ENCODE measurements at regions not wholly inside any gene's neighbourhood (a gene's known extent, or its start where the extent isn't known, plus 50 kb on each side); places are given as distances from the start of the nearest gene placed in this dataset.
"Not testable (repeated sequence)": the region's sequence is repeated elsewhere in the genome, so short reads cannot be mapped to it uniquely, and the experiment has no call there.

GRCh38 chr22:49519117-49519737 is 308.4 kb downstream of the BRD1 start:
- DNase-seq, result no peak

GRCh38 chr22:49518436-49518970 is 309.2 kb downstream of the BRD1 start:
- DNase-seq, result no peak

GRCh38 chr22:49517667-49518185 is 309.9 kb downstream of the BRD1 start:
- DNase-seq, result no peak

DNA sequence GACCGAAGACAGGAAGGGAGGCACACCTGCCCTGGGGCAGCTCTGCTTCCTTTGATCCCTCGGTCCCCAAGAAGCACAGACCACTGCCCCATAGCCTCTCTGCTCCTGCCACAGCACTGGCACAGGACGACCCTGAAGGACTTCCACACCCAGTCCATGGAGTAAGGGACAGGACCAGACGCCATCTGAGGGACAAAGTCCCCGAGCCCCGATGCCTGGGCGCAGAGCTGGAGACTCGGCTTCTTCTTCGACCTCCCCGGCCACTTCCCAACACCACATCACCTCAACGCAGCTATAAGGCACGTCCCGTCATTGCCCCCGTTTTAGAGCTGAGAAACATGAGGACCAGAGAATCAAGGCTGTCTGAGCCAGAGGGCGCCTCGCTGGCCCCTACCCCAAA is 310.5 kb downstream of the BRD1 start:
- DNase-seq, result no peak

DNA sequence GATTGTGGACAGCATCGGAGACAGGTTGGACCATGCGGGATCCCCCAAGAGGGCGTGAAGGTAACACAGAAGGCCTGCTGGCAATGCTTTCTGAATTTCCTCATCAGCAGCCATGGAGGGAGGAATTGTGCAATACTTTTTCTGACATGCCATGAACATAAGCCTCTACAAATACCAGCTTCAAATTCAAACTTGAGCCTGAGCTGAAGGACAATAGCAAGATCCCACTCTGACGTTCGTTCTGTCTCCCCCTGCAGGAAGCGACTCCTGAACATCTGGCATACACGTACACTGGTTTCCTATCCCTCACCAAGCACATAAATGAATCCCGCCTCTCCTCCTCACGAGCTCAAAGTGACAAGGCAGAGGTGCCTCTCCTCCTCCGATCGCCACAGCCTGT is 312.2 kb downstream of the BRD1 start:
- no peak for DNase-seq

DNA sequence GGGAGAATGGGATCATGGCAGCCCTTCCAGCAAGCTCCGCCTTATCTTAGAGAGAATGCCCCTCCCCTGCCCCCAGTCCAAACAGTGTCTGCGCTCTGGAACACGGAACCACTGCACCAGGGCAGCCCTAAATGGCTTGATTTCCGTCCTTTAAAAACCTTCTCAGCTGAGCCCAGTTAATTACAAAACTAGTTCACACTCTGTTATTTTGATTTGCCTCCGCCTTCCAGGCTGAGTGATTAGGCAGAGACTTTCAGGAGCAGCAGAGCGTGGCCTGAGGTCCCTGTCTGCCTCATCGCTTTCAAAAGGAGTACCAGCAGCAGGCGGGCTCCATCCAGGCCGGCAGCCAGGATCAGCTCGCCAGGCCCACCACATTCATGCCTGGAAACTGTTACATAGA is 313.0 kb downstream of the BRD1 start:
- no peak for DNase-seq

DNA sequence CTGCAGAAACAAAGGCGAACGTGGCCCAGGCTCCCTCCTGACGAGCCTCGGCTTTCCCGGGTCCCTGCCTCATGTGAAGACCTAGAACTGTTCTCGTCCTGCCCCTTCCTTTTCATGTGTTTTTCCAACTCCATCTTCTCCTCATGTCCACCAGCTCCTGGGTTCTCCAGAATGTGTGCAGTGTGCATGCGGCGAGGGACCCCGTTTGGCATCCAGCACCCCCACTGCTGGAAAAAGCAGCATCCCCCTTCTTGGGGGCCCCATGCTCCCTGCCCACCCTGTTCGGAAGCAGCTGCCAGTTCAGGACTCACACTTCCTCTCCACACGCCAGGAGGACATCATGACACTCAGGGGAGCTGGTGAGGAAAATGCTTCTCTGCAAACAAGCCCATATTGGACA is 313.5 kb downstream of the BRD1 start:
- DNase-seq, result no peak

DNA sequence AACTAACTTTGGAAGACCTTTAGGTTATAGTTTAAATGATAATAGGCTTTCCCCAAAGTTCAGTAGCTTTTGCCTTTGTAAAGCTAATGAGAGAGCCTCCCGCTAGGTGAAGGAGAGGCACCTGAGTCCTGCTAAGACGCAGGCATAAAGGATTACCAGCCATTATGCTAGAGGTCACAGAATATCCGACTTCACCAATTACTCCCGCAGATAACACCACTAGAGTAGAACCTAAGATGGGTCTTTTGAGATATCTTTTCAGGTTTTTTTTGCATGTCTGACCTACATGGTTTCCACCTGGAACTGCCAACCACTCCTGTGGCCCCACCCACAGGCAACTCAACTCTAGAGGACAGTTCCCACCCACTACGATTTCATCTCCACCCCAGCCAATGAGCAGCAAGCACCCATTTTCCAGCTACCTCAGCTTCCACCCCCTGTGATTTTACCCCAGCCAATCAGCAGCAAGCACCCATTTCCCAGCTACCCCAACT is 314.3 kb downstream of the BRD1 start:
- DNase-seq, result no peak

DNA sequence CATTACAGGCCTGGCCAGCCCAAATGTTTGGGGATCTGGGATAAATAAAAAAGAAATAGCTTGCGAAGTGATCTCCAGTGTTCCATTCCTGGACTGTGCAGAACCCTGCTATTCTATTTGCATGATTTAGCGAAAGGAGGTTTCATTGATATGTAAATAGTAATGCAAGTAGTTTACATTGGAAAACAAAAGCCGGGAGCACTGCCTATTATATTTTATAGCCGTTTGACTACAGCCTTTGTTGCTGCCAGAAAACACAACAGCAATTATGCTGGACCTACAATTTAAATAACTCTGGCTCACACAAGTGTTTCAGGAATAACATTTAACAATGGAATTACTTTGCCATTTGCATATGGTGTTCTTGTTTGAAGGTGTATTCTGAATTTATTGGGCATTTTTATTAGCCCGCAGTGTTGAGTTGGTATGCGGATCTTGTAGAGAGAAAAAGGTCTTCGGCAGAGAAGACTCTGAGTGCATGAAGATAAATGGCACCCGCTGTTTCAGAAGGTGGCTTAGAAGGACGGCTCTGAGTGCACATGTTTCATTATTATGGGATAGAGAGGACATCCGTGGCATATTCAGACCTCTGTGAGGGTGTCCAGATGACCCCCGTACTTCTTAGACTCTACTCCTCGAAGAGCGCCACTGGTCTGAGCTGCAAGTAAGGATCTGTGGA is 315.0 kb downstream of the BRD1 start:
- DNase-seq, result no peak

DNA sequence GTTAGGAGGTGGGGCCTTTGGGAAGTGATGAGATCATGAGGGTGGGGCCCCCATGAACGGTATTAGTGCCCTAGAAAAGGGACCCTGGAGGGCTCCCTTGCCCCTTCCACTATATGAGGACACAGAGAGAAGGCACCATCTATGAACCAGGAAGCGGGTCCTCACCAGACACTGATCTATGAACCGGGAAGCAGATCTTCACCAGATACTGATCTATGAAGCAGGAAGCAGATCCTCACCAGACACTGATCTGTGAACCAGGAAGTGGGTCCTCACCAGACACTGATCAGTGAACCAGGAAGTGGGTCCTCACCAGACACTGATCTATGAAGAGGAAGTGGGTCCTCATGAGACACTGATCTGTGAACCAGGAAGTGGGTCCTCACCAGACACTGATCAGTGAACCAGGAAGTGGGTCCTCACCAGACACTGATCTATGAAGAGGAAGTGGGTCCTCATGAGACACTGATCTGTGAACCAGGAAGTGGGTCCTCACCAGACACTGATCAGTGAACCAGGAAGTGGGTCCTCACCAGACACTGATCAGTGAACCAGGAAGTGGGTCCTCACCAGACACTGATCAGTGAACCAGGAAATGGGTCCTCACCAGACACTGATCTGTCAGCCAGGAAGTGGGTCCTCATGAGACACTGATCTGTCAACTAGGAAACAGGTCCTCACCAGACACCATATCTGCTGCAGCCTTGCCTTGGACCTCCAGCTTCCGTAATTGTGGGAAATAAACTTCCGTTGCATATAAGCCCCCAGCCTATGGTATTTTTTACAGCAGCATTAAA is 316.1 kb downstream of the BRD1 start:
- not testable (repeated sequence) for DNase-seq

GRCh38 chr22:49510718-49511117 is 317.0 kb downstream of the BRD1 start:
- DNase-seq, result no peak

DNA sequence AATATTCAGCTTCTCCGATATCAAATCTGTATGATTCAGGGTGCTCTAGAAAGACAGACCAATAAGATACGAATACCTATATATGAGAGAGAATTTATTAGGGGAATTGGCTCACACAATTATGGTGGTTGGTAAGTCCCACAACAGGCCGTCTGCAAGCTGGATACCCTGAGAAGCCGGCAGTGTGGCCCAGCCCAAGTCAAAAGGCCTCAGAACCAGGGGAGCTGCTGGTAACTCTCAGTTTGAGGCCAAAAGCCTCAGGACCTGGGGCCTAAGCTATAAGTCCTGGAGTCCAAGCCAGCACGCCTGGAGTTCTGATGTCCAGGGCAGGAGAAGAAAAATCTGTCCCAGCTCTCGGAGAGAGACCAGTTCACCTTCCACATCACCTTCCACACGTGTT is 318.7 kb downstream of the BRD1 start:
- no peak for DNase-seq

DNA sequence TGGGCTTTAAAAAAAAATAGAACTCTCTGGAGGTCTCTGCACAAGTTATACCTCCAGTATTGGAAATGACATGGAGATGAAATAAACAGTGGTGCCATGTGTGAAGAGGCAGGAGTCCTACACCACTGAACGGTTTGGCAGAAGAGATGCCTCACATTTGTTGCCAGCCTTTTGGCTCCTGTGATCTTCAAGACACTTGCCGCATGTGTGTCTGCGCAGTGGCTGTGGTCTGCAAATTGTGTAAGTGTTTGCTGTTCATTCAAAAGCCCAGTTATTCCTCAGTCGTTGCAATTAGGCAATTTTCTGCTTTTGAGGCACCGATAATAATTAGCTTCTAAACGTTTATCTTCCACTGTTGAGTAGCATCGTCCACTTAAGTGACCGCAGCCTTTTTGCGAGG is 319.1 kb downstream of the BRD1 start:
- DNase-seq, result no peak

DNA sequence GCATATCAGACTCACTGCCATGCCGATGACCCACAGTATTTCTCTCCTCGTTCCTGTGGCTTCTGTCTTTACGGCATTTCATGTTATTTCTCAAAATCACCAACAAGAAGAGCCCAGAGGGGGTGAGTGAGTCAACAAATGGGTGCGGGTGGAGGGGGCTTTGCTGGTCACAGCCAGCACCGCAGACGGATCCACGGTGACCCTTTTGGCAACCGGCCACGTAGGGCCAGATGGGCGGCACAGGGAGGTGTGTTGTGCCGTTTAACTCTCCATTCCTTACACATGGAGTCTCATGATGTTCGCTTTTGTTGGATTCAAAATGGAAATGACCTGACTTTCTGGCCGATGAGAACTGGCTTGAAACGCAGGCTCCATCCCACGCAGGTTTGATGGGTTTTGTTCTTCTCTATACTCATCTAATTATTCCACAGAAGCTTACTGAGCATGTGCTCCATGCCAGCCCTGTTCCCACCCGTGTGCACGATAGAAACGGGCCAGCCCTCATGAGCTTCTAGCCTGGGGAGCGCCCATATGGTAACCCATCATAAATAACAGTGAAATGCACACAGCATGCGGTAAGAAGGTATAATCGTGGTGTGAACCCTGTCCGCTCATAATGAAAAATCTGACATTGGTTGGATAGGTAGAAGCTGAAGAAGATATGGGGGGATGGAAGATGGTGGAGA is 319.9 kb downstream of the BRD1 start:
- DNase-seq, result no peak

DNA sequence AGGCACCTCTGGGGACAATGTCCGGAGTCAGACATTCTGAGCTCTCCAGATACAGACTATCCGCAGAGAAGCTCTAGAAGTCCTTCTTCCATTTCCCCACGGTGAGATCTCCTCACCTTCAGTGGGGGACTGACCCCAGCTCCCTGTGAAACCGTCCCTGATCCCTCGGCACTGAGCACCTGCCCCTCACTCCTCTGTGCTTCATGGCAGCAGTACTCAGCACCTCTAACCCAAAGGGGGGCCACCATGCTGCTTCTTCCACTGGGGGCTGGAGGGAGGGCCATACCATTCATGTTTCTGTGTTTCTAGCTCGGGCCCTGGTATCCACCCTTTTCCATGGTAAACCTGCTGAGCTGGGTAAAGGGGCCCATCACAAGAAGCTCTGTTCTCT is 321.7 kb downstream of the BRD1 start:
- no peak for DNase-seq

GRCh38 chr22:49505337-49506009 is 322.2 kb downstream of the BRD1 start:
- DNase-seq, result no peak

- no peak for DNase-seq
Observed at GRCh38 chr22:49503896-49504521, 323.7 kb downstream of the BRD1 start.

DNA sequence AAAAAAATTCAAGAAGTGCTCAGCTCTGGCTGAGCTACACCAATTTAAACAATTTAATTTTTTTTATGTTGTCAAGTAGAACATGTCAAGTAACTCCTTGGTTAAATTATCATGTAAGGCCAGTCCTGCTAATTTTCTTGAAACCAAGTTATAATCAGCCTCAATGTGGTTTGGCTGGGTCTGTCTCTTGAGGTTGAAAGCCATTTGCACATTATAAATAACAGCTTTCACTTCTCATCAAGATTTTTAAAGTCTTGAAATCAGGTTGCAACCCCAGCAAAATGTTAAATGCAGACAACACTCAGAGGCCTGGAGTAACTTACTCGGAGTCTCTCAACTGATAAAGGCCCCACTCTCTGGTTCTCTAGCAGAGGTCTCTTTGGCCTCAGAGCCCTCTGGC is 324.4 kb downstream of the BRD1 start:
- no peak for DNase-seq

- no peak for DNase-seq
Observed at GRCh38 chr22:49502126-49502826, 325.4 kb downstream of the BRD1 start.

DNA sequence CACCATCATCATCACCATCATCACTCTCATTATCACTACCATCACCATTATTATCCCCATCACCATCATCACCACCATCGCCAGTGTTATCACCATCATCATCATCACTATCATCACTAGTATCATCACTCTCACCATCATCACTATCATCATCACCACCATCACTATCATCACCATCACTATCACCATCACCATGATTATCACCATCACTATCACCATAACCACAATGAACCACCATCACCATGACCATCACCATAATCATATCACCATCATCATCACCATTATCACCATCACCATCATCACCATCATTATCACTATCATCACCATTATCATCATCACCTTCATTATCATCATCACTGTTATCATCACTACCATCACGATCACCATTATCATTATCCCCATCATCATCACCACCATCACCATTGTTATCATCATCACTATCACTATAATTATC is 326.7 kb downstream of the BRD1 start:
- no peak for DNase-seq

GRCh38 chr22:49500076-49500460 is 327.6 kb downstream of the BRD1 start:
- no peak for DNase-seq
